MM.1S (cell line): ENCODE measurements at regions not wholly inside any gene's neighbourhood (a gene's known extent, or its start where the extent isn't known, plus 50 kb on each side); places are given as distances from the start of the nearest gene placed in this dataset.
A peak's percentile ranks its signal among the peaks of the same experiment; 100 is the strongest.

Experiments used
- DNase-seq: peaks from one replicate; pipeline ENCODE4 v3.0.0-alpha.2; 2015
- H2AFZ ChIP-seq: fragments of 300-600 bp; sonication (generic); 2 replicates; pipeline ENCODE4 v1.6.0; 2016; ENCODE audit warnings: antibody characterized with exemption, low read length
- H3F3A ChIP-seq: fragments of 300-600 bp; sonication (generic); 2 replicates; pipeline ENCODE4 v1.6.1; 2016; ENCODE audit warnings: mild to moderate bottlenecking, antibody characterized with exemption, low read length, moderate library complexity, mixed read lengths; ENCODE audit not compliant: insufficient read depth
- H3K27ac ChIP-seq: fragments of 300-600 bp; sonication (generic); 2 replicates; pipeline ENCODE4 v1.5.1; 2016; ENCODE audit warnings: mild to moderate bottlenecking, low read length
- H3K27me3 ChIP-seq: fragments of 300-600 bp; sonication (generic); replicated peaks from 2 replicates; pipeline ENCODE4 v1.6.0; 2016; ENCODE audit warnings: low read length; ENCODE audit not compliant: insufficient read depth
- H3K36me3 ChIP-seq: fragments of 300-600 bp; sonication (generic); replicated peaks from 2 replicates; pipeline ENCODE4 v1.6.1; 2016; ENCODE audit warnings: mild to moderate bottlenecking, low read length, mixed read lengths; ENCODE audit not compliant: insufficient read depth
- H3K4me1 ChIP-seq: fragments of 300-600 bp; sonication (generic); 2 replicates; pipeline ENCODE4 v1.6.1; 2016; ENCODE audit warnings: low read length, mixed read lengths
- H3K4me2 ChIP-seq: fragments of 300-600 bp; sonication (generic); 2 replicates; pipeline ENCODE4 v1.6.0; 2016; ENCODE audit warnings: low read depth, low read length
- H3K4me3 ChIP-seq: fragments of 300-600 bp; sonication (generic); 2 replicates; pipeline ENCODE4 v1.5.1; 2016; ENCODE audit warnings: low read length, mixed read lengths
- H3K79me2 ChIP-seq: fragments of 300-600 bp; sonication (generic); 2 replicates; pipeline ENCODE4 v1.6.1; 2016; ENCODE audit warnings: mixed run types, low read length, mixed read lengths
- H3K9ac ChIP-seq: fragments of 300-600 bp; sonication (generic); 2 replicates; pipeline ENCODE4 v1.6.1; 2016; ENCODE audit warnings: low read length, mixed read lengths
- H3K9me2 ChIP-seq: fragments of 300-600 bp; sonication (generic); replicated peaks from 2 replicates; pipeline ENCODE4 v1.6.1; 2016; ENCODE audit warnings: mild to moderate bottlenecking, low read length, mixed read lengths; ENCODE audit not compliant: insufficient read depth
- H3K9me3 ChIP-seq: fragments of 300-600 bp; sonication (generic); replicated peaks from 2 replicates; pipeline ENCODE4 v1.6.1; 2016; ENCODE audit warnings: mild to moderate bottlenecking, low read length, mixed read lengths; ENCODE audit not compliant: insufficient read depth
- H4K20me1 ChIP-seq: fragments of 300-600 bp; sonication (generic); 2 replicates; pipeline ENCODE4 v1.6.1; 2016; ENCODE audit warnings: mild to moderate bottlenecking, low read length, moderate library complexity, mixed read lengths; ENCODE audit not compliant: insufficient read depth
- CTCF ChIP-seq: fragments of 300-600 bp; sonication (generic); IDR thresholded peaks from 2 replicates; pipeline ENCODE4 v1.5.1; 2016; ENCODE audit warnings: antibody characterized with exemption, low read length, mixed read lengths
- EZH2 ChIP-seq: fragments of 300-600 bp; sonication (generic); optimal IDR thresholded peaks from 2 replicates; pipeline ENCODE3; 2017; ENCODE audit warnings: low read depth, mild to moderate bottlenecking, antibody characterized with exemption, low read length, mixed read lengths
- EZH2phosphoT487 ChIP-seq: fragments of 300-600 bp; sonication (generic); IDR thresholded peaks from 2 replicates; pipeline ENCODE4 v1.6.1; 2018; ENCODE audit warnings: antibody characterized with exemption, low read length

- Histone ChIP-seq H3K36me3 (no peaks in the 10 kb centered on the region), H3K4me3 (no peak overlapping the region), H3K79me2 (no peaks in the 10 kb centered on the region), H3K27ac (no peak overlapping the region), H4K20me1 (no peaks in the 10 kb centered on the region), H2AFZ (no peak overlapping the region), H3K27me3 (no peaks in the 10 kb centered on the region), H3K4me1 (no peaks in the 10 kb centered on the region), H3K9ac (no peak overlapping the region), H3K9me2 (no peaks in the 10 kb centered on the region), H3K9me3 (no peaks in the 10 kb centered on the region), H3K4me2 (no peak overlapping the region), H3F3A (no peaks in the 10 kb centered on the region)
- DNase-seq = peak; percentile 50
- TF ChIP-seq EZH2 (no peak), EZH2phosphoT487 (no peak), CTCF (no peak)
Observed at GRCh38 chr14:41285186-41285748, 321.4 kb upstream of the LRFN5 start.

GRCh38 chr14:41280745-41281144 is 325.9 kb upstream of the LRFN5 start:
- no peaks in the 10 kb centered on the region for H3K4me1 ChIP-seq
- no peaks in the 10 kb centered on the region for H3K79me2 ChIP-seq

GRCh38 chr14:41277450-41277849 is 329.2 kb upstream of the LRFN5 start:
- Histone ChIP-seq H3K9ac (no peak overlapping the region), H3F3A (no peaks in the 10 kb centered on the region), H3K4me2 (no peak overlapping the region), H3K9me3 (no peaks in the 10 kb centered on the region), H3K27me3 (no peaks in the 10 kb centered on the region), H4K20me1 (no peaks in the 10 kb centered on the region), H3K4me1 (no peaks in the 10 kb centered on the region), H3K79me2 (no peaks in the 10 kb centered on the region), H3K9me2 (no peaks in the 10 kb centered on the region), H3K4me3 (no peak overlapping the region), H2AFZ (no peak overlapping the region), H3K36me3 (no peaks in the 10 kb centered on the region), H3K27ac (no peak overlapping the region)
- no peak for TF ChIP-seq EZH2phosphoT487
- TF ChIP-seq CTCF = no peak
- no peak for TF ChIP-seq EZH2
- no peak for DNase-seq

More at GRCh38 chr14:41280745-41281144, 325.9 kb upstream of the LRFN5 start:
- Histone ChIP-seq H3K27me3 (no peaks in the 10 kb centered on the region), H3K36me3 (no peaks in the 10 kb centered on the region), H3K9me2 (no peaks in the 10 kb centered on the region), H3K9me3 (no peaks in the 10 kb centered on the region), H3K27ac (no peak overlapping the region), H3K4me3 (no peak overlapping the region), H3F3A (no peaks in the 10 kb centered on the region), H3K4me2 (no peak overlapping the region), H4K20me1 (no peaks in the 10 kb centered on the region), H3K9ac (no peak overlapping the region), H2AFZ (no peak overlapping the region)
- TF ChIP-seq EZH2 (no peak), EZH2phosphoT487 (no peak), CTCF (no peak)
- DNase-seq = no peak
